KG1 (cell line): ENCODE measurements at regions not wholly inside any gene's neighbourhood (a gene's known extent, or its start where the extent isn't known, plus 50 kb on each side); places are given as distances from the start of the nearest gene placed in this dataset.

Experiments used
- DNase-seq: peaks from one replicate; lab custom pipeline; 2025; lab: John Stamatoyannopoulos, UW

- DNase-seq, result no peak
Measured at GRCh38 chr2:217722883-217723472, 279.8 kb downstream of the TNS1 start.

- DNase-seq, result no peak
Measured at GRCh38 chr2:217717646-217718045, 285.1 kb downstream of the TNS1 start.

GRCh38 chr2:217715484-217715883, 287.3 kb downstream of the TNS1 start:
- DNase-seq, result no peak

- no peak for DNase-seq
Measured at GRCh38 chr2:217714287-217714751, 288.5 kb downstream of the TNS1 start.

GRCh38 chr2:217713395-217714286, 289.2 kb downstream of the TNS1 start:
- DNase-seq, result peak; percentile 24

DNA sequence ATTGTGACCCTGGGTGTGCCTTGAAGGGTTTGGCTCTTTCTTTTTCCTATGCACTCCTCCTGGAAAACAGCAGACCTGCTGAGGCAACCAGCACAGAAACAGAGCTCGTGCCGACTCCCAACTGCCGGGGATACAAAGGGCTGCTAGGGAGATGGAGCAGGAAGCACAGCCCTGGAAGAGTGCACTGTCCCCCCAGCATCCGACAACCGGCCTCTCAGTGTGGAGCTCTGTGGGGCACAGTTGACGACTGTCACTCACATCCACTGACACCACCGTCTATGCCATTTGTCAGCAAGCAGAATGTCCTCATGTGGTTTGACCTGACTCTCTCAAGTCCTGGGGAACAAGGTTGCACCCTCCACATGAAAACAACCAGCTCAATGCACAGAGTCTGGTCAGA, 290.4 kb downstream of the TNS1 start:
- DNase-seq, result no peak

DNA sequence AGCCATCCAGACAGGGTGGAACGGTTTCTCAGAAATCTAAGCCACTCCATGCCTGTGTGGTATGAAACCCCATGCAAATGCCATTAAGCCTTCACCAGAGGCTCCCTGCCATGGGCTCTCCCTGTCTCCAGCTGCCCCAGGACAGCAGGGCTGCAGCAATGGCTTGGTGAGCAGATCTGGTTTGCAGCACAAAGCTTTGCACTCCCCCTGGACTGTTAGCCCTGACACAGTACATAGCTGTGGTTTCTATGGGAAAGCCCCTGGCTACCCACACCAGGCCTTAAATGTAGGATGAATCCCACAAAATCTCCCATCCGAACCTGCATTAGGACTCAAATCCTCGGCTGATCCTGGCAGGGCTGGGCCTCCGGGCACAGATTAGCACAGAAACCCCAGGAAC, 291.6 kb downstream of the TNS1 start:
- DNase-seq, result no peak

DNA sequence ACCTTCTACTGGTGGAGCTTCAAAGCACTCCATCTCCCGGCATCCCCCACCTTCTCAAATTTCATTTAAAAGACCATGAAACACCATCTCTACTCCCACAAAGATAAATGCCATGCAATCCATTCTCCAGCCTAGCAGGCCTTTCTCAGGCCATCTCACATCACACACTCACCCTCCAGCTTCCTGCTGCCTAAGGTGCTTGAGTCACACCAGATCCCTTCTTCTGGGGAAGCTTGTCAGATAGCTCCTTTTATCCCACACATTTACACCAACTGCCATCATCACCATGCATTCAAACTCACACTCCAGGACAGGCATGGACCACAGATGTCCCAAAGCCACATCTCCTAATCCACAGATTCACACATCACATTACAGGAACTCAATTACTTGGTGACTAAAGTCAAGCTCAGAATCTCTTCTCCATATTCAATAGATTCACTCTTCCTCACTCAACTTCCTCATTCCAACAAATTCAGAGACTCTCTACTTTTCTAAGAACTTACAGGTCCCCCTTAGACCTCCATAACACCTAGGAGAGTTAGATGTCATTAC, 292.5 kb downstream of the TNS1 start:
- DNase-seq, result no peak

GRCh38 chr2:217709478-217710210, 293.2 kb downstream of the TNS1 start:
- no peak for DNase-seq

DNA sequence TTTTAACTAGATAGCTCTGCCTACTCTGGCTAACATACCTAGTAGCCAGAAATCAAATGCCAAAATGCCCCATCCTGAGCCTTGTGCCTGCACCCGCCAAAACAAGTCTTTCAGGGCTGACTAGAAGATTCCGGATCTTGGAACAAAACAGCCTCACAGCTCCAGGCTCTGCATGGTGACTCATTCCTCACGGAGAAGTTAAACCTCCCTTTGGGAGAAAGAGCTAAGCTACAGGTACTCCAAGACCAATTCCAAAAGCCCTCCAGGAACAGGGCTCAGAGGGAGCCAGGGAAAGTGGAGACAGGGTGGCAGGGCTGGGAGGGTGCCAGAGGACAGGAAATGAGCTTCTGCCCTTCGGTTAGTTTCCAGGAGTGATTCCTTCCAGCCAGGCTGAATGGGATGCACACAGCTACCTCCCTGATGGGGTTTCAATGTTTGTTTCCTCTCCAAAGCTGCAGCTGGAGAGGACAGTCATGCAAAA, 295.6 kb downstream of the TNS1 start:
- no peak for DNase-seq

- no peak for DNase-seq
Measured at GRCh38 chr2:217706513-217706912, 296.3 kb downstream of the TNS1 start.

DNA sequence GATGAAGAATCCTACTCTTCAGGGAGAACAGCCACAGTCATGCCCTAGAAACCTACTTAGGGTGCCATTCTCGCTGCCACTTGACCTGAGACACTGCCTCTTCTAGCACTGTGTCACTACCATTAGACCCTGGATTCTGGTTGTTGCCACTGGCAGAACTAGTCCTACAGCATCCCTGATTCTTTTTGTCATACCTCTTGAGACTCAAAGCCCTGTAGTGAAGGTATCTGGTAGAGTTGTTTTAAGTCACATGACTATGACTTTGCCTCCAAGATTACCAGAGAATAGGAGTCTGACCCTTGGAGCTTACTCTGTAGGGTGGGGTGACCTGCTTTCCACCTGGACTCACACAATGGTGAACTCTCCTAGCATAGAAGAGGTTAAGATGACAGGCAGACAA, 296.7 kb downstream of the TNS1 start:
- DNase-seq, result no peak

DNA sequence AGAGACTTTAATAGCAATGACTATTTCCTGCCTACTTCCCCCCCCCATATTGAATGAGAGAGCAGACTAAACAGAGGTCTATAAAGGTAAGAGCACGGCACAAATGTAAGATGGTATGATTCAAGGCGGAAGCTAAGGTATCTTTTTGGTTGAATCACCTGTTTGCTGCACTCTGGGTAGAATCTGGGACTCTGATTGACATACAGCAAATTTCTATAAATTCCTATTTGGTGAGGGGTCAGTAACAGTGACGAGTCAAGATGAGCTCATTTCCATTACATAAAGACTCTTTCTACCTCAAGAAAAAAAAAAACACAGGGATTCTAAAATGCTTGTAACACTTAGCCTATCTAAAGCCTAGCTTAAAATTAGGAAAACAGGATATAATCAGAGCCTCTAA, 297.3 kb downstream of the TNS1 start:
- no peak for DNase-seq

DNA sequence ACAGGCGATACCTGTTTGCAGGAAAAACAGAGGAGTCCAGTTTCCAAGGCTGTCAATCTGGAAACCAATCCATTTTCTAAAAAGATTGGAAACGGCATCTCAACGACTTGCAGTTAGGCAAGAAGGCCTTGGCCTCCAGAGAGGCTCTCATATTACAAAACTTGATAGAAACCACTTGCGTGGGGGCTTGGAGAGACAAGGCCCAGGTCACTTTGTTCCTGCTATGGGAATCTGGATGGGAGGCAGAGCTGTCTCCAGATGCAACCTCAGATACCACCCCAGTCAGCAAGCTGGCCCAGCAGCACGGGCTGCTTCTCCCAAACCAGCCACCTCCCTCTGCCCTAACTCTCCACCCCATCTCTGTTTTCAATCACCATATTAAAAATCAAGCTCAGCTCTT, 298.8 kb downstream of the TNS1 start:
- DNase-seq, result no peak

GRCh38 chr2:217703102-217703501, 299.7 kb downstream of the TNS1 start:
- no peak for DNase-seq

- DNase-seq, result no peak
Measured at GRCh38 chr2:217701622-217702021, 301.2 kb downstream of the TNS1 start.

GRCh38 chr2:217698691-217699090, 304.1 kb downstream of the TNS1 start:
- DNase-seq, result no peak

- no peak for DNase-seq
Measured at GRCh38 chr2:217695033-217695520, 307.7 kb downstream of the TNS1 start.

DNA sequence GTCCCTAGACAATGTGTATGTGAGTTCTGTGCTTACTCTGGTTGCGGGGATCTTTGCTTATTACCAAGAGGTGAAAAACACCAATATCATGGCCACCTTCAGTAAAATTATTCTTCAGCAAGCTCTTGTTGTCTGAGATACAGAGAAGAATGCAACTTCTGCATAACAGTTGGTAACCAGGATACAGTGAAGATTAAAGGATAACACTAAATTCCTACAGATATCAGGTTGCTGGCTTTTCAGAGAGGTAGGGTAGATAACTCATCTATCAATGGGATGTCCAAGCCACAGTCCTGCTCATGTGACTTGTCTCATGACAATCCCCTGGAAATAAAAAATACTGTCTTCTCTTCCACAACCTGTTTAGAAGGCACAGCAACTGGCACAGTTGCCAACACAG, 308.5 kb downstream of the TNS1 start:
- no peak for DNase-seq

- no peak for DNase-seq
Measured at GRCh38 chr2:217693363-217693762, 309.4 kb downstream of the TNS1 start.

DNA sequence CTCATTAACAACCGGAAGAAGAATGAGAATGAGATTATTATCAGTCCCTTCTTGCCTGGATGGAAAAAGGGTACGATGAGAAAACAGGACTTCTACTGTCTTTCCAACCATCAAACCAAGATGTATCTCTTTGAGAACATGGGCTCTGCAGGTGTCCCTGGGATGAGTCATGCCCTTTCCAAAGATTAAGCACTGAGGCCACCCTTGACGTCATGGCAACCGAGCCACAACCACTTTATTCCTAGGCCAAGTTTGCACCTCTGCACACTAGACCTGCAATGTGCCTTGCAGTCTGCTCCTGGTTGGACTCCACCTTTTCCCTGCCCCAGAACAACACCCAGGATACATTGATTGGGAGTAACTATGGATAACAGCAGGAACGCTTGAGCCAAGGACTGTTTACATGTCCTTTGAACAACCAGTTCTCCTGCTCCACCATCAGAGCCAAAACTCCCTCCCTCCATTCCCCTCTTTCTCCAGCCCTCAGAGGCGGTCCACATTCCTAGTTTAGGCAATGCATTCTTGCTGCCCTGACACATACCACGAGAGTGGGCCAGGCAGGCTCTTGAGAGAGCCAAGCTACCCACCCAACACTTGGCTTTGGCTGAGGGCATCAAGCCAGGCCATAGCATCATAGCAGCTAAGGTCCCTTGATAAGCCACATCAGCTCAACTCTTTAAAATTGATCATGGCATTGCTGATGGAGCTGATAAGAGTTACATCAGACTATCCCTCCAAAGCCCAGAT, 310.7 kb downstream of the TNS1 start:
- DNase-seq, result no peak
